ENCODE measurements at regions not wholly inside any gene's neighbourhood (a gene's known extent, or its start where the extent isn't known, plus 50 kb on each side); places are given as distances from the start of the nearest gene placed in this dataset.

- TF ChIP-seq CREB1 (CRISPR knock-in tag; IDR thresholded peaks at IDR 0.05) (no peak), CTCF (IDR thresholded peaks at IDR 0.05) (no peak), NR2C2 (CRISPR knock-in tag; IDR thresholded peaks at IDR 0.05) (no peak), SP1 (CRISPR knock-in tag; conservative IDR thresholded peaks at IDR 0.05) (no peak), TEAD1 (CRISPR knock-in tag; IDR thresholded peaks at IDR 0.05) (no peak), ELF4 (CRISPR knock-in tag; IDR thresholded peaks at IDR 0.05; ENCODE audit: low read depth) (no peak), ETV6 (CRISPR knock-in tag; IDR thresholded peaks at IDR 0.05) (no peak), ZNF138 (CRISPR knock-in tag; conservative IDR thresholded peaks at IDR 0.05) (no peak)
- TF ChIP-seq, protein P1, sequence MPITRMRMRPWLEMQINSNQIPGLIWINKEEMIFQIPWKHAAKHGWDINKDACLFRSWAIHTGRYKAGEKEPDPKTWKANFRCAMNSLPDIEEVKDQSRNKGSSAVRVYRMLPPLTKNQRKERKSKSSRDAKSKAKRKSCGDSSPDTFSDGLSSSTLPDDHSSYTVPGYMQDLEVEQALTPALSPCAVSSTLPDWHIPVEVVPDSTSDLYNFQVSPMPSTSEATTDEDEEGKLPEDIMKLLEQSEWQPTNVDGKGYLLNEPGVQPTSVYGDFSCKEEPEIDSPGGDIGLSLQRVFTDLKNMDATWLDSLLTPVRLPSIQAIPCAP (CRISPR knock-in tag; IDR thresholded peaks at IDR 0.05): no peak
- TF ChIP-seq, protein P2, sequence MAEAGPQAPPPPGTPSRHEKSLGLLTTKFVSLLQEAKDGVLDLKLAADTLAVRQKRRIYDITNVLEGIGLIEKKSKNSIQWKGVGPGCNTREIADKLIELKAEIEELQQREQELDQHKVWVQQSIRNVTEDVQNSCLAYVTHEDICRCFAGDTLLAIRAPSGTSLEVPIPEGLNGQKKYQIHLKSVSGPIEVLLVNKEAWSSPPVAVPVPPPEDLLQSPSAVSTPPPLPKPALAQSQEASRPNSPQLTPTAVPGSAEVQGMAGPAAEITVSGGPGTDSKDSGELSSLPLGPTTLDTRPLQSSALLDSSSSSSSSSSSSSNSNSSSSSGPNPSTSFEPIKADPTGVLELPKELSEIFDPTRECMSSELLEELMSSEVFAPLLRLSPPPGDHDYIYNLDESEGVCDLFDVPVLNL (CRISPR knock-in tag; IDR thresholded peaks at IDR 0.05; ENCODE audit: borderline replicate concordance, low read depth): no peak
- TF ChIP-seq, protein P3, sequence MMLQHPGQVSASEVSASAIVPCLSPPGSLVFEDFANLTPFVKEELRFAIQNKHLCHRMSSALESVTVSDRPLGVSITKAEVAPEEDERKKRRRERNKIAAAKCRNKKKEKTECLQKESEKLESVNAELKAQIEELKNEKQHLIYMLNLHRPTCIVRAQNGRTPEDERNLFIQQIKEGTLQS (CRISPR knock-in tag; conservative IDR thresholded peaks at IDR 0.05): no peak
- TF ChIP-seq, protein P4, sequence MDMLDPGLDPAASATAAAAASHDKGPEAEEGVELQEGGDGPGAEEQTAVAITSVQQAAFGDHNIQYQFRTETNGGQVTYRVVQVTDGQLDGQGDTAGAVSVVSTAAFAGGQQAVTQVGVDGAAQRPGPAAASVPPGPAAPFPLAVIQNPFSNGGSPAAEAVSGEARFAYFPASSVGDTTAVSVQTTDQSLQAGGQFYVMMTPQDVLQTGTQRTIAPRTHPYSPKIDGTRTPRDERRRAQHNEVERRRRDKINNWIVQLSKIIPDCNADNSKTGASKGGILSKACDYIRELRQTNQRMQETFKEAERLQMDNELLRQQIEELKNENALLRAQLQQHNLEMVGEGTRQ (CRISPR knock-in tag; IDR thresholded peaks at IDR 0.05): no peak
- TF ChIP-seq, protein P5, sequence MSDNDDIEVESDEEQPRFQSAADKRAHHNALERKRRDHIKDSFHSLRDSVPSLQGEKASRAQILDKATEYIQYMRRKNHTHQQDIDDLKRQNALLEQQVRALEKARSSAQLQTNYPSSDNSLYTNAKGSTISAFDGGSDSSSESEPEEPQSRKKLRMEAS (CRISPR knock-in tag; IDR thresholded peaks at IDR 0.05): no peak
These were observed 252.5 kb upstream of the HNRNPA3 start for GRCh38 chr2:176960061-176960460.

Measured in WTC11 (cell line).